Sigmoid colon (tissue), 6 donors: ENCODE measurements at regions not wholly inside any gene's neighbourhood (a gene's known extent, or its start where the extent isn't known, plus 50 kb on each side); places are given as distances from the start of the nearest gene placed in this dataset.

Experiments
- DNase-seq: peaks from one replicate; pipeline ENCODE4 v3.0.0-alpha.2; 2019
- H3K27ac ChIP-seq, 4 donors: fragments of 200-600 bp; sonication (generic); one replicate each; pipeline ENCODE4 v1.5.1; 2016 to 2019; ENCODE audit warnings: mild to moderate bottlenecking in 1 of 4
- H3K27me3 ChIP-seq, 3 donors: fragments of 200-600 bp; sonication (generic); one replicate each; pipeline ENCODE4 v1.5.1; 2019; ENCODE audit warnings: mild to moderate bottlenecking in 1 of 3
- H3K36me3 ChIP-seq, 4 donors: fragments of 200-600 bp; sonication (generic); one replicate each; pipeline ENCODE4 v1.5.1; 2016 to 2019
- H3K4me1 ChIP-seq, 4 donors: fragments of 200-600 bp; sonication (generic); one replicate each; pipeline ENCODE4 v1.5.1; 2017 to 2019
- H3K4me3 ChIP-seq, 4 donors: fragments of 200-600 bp; sonication (generic); one replicate each; pipeline ENCODE4 v1.5.1; 2017 to 2019; ENCODE audit warnings: mild to moderate bottlenecking in 2 of 4, moderate library complexity in 1 of 4
- H3K9me3 ChIP-seq, 4 donors: fragments of 200-600 bp in 3 of 4; sonication (generic) in 3 of 4; one replicate each; pipeline versions ENCODE4 v1.5.1 to v1.6.1; 2013 to 2019
- EP300 ChIP-seq, 4 donors: sonication (generic); formaldehyde crosslinking; IDR thresholded peaks; one replicate each; pipeline ENCODE4 v1.6.1; 2017; ENCODE audit warnings: antibody characterized with exemption in 4 of 4
- POLR2A ChIP-seq, 2 donors: fragments of 450-650 bp; IDR thresholded peaks; one replicate each; pipeline ENCODE4 v1.6.1; 2016; ENCODE audit warnings: antibody characterized with exemption in 2 of 2, mild to moderate bottlenecking in 2 of 2, moderate library complexity in 2 of 2
- POLR2AphosphoS5 ChIP-seq, 4 donors: sonication (generic); formaldehyde crosslinking; IDR thresholded peaks; one replicate each; pipeline ENCODE4 v1.6.1; 2017; ENCODE audit warnings: antibody characterized with exemption in 4 of 4
- WGBS, 2 donors: extraction: QIAGEN DNeasy Blood & Tissue Kit; methylation state at CpG; one replicate each; pipeline ENCODE4 v1.1.7; 2013; 5-methylcytosine and 5-hydroxymethylcytosine counted together
- intact Hi-C: fragments of 100-400 bp; cut with DNase I; formaldehyde crosslinking; loops from one replicate; pipeline ENCODE4 v1.15.1; 2023
- TF ChIP-seq, protein P1 (sequence below), 4 experiments: fragments of 450-650 bp in 3 of 4; fragments of 200-600 bp in 1 of 4; IDR thresholded peaks; one replicate each; pipeline ENCODE4 v1.5.1; 2016 to 2019; ENCODE audit warnings: antibody characterized with exemption in 4 of 4, mild to moderate bottlenecking in 3 of 4, moderate library complexity in 2 of 4
- donor health status: healthy with polysubstance abuse.
- donor health status: healthy.

DNA sequence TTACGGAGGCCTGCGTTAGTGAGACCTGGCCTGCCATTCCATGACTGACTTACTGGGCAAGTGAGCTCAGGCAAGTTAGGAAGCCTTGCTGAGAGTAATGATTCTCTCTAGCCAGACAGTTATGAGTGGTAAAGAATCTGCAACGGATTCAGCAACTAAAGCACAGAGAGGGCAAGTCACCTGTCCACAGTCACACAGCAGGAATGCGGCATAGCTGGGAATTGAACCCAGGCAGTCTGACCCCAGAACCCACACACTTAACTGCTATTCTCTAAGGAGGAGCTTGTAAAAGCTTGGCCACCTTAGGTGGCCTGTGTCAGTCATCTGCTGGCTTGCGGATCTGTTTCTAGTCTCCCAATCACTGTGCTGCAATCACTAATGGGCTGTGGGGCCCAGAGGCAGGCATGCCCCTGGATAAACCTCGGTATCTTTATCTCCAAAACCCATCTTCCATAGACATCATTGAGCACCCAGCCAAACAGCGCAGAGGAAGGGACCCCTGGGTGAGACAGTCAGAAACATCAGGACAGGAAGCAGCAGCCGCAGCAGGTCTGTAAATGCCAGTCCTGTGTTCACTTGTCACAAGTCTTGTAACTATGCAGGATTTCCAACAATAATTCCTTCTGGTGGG, 215.9 kb upstream of the KCNG1 start:
- Histone ChIP-seq H3K36me3 (no peaks in the 10 kb centered on the region), H3K4me1 (no peaks in the 10 kb centered on the region), H3K27me3 (peaks cover 0 to 12% (median 0%) of the 10 kb centered on the region in 3 donors), H3K4me3 (no peak overlapping the region), H3K27ac (no peak overlapping the region), H3K9me3 (peaks cover 3 to 13% (median 10%) of the 10 kb centered on the region in 4 donors)
- DNase-seq: no peak
- intact Hi-C loops: no loop called here
- TF ChIP-seq POLR2AphosphoS5 (IDR thresholded peaks at IDR 0.05): no peak
- TF ChIP-seq EP300 (IDR thresholded peaks at IDR 0.05): no peak
- TF ChIP-seq POLR2A (IDR thresholded peaks at IDR 0.05): no peak
- TF ChIP-seq, protein P1, sequence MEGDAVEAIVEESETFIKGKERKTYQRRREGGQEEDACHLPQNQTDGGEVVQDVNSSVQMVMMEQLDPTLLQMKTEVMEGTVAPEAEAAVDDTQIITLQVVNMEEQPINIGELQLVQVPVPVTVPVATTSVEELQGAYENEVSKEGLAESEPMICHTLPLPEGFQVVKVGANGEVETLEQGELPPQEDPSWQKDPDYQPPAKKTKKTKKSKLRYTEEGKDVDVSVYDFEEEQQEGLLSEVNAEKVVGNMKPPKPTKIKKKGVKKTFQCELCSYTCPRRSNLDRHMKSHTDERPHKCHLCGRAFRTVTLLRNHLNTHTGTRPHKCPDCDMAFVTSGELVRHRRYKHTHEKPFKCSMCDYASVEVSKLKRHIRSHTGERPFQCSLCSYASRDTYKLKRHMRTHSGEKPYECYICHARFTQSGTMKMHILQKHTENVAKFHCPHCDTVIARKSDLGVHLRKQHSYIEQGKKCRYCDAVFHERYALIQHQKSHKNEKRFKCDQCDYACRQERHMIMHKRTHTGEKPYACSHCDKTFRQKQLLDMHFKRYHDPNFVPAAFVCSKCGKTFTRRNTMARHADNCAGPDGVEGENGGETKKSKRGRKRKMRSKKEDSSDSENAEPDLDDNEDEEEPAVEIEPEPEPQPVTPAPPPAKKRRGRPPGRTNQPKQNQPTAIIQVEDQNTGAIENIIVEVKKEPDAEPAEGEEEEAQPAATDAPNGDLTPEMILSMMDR (IDR thresholded peaks at IDR 0.05): no peak
- 88 to 90% methylated on average over 8 of the region's 8 CpGs for WGBS, 2 donors

DNA sequence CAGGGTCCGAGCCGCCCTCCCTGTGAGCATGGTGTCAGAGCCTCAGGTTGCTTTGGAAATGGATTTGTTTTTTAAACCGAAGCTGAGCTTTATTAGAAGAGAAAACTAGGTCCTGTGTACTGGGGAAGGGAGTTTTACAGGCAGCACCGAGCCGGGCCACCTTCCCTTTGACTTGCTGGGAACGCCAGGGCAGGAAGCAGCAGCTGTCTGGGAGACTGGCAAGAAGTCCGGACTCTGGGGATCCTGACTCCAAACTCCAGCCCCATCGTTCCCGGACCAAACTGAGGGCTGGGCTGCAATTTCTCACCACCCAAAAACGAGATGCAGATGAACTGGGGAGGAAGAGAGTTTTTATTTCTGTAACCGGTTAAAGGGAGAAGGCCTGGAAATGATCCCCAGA, 214.9 kb upstream of the KCNG1 start:
- H3K4me1 ChIP-seq: no peaks in the 10 kb centered on the region
- intact Hi-C loops: no loop called here
- no peak for DNase-seq

DNA sequence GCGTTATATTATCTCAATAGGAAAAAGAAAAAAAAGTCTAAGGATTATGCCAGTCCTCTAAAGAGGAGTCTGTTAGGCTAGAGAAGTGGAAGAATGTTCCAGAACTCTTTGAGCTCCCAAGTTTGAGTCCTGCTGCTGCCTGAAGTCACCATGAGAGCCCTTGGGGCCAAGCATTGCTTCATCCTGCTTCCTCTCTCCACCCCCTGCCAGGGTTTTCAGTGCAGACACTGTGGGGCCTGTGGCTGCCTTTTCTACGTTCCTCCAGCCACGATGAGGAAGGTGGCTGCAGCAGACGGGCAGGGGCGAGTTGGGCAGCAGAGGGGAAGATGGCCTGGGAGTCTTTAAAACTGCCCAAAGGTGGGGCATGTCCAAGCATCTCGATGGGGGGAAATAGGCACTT, 214.4 kb upstream of the KCNG1 start:
- no peak for DNase-seq
- Histone ChIP-seq H3K36me3 (no peaks in the 10 kb centered on the region), H3K4me1 (no peaks in the 10 kb centered on the region), H3K27ac (no peak overlapping the region), H3K9me3 (peaks cover 0 to 7% (median 2%) of the 10 kb centered on the region in 4 donors), H3K27me3 (peaks cover 0 to 18% (median 0%) of the 10 kb centered on the region in 3 donors), H3K4me3 (no peak overlapping the region)
- TF ChIP-seq EP300 (IDR thresholded peaks at IDR 0.05): no peak
- no peak for TF ChIP-seq POLR2A (IDR thresholded peaks at IDR 0.05)
- TF ChIP-seq, protein P1 (IDR thresholded peaks at IDR 0.05): no peak
- no peak for TF ChIP-seq POLR2AphosphoS5 (IDR thresholded peaks at IDR 0.05)
- intact Hi-C loops: no loop called here
- 59 to 80% methylated on average over 6 of the region's 6 CpGs for WGBS, 2 donors

More for the DNA sequence above, 214.9 kb upstream of the KCNG1 start:
- H3K27me3 ChIP-seq: peaks cover 0 to 19% (median 0%) of the 10 kb centered on the region in 3 donors
- no peaks in the 10 kb centered on the region for H3K36me3 ChIP-seq
- WGBS, 2 donors: 80% methylated on average over 11 of the region's 11 CpGs
- no peak overlapping the region for H3K4me3 ChIP-seq
- no peak overlapping the region for H3K27ac ChIP-seq
- TF ChIP-seq EP300 (IDR thresholded peaks at IDR 0.05) (no peak), POLR2A (IDR thresholded peaks at IDR 0.05) (no peak), POLR2AphosphoS5 (IDR thresholded peaks at IDR 0.05) (no peak)
- TF ChIP-seq, protein P1 (IDR thresholded peaks at IDR 0.05): no peak
- H3K9me3 ChIP-seq: peaks cover 3 to 10% (median 6%) of the 10 kb centered on the region in 4 donors

DNA sequence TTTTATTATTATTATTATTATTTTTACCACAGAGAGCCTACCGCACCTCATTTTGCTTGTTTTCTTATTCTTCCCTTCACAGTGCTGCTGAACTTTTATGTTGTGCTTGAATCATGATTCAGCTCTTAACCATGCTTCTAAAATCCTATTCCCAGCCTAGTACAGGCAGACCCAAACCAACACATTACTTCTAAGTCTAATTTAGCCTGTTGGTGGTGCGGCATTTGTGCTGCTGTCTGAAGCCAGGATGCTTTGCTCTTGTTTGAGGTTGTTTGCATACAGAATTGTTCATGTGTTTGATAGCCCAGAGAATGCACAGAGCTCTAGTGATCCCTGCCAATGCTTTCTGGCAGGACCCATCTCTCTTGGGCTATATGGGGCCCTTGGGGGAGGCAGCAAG, 213.5 kb upstream of the KCNG1 start:
- Histone ChIP-seq H3K4me1 (no peaks in the 10 kb centered on the region), H3K36me3 (no peaks in the 10 kb centered on the region), H3K9me3 (peaks cover 0 to 4% (median 0%) of the 10 kb centered on the region in 4 donors), H3K4me3 (no peak overlapping the region), H3K27me3 (peaks cover 0 to 9% (median 0%) of the 10 kb centered on the region in 3 donors), H3K27ac (no peak overlapping the region)
- intact Hi-C loops: no loop called here
- 94 to 96% methylated on average over 2 of the region's 2 CpGs for WGBS, 2 donors
- no peak for DNase-seq
- TF ChIP-seq, protein P1 (IDR thresholded peaks at IDR 0.05): no peak
- TF ChIP-seq POLR2AphosphoS5 (IDR thresholded peaks at IDR 0.05) (no peak), EP300 (IDR thresholded peaks at IDR 0.05) (no peak), POLR2A (IDR thresholded peaks at IDR 0.05) (no peak)

DNA sequence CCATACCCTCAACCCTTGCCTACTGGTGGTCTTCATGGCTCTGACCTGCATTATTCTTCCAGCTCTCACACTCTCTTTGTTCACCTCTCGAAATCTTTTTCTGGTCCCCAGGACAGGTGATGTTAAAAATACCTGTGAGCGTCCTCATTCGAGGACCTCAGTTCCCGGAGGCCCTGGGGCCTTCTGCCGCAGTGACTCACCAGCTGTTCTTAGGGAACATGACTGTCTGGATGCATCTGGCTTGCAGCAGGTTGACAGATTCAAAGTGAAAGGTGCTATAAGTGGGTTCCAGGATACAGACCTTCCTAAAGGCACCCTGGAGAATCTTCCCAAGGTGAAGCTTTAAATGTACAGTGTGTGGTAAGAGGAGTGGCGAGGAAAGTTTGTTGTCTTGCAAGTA, 210.4 kb upstream of the KCNG1 start:
- H3K4me1 ChIP-seq: no peaks in the 10 kb centered on the region
- no peaks in the 10 kb centered on the region for H3K36me3 ChIP-seq
- TF ChIP-seq POLR2A (IDR thresholded peaks at IDR 0.05) (no peak), EP300 (IDR thresholded peaks at IDR 0.05) (no peak)
- TF ChIP-seq, protein P1 (IDR thresholded peaks at IDR 0.05): no peak
- H3K4me3 ChIP-seq: no peak overlapping the region
- WGBS, 2 donors: 88 to 90% methylated on average over 6 of the region's 6 CpGs
- H3K9me3 ChIP-seq: peaks cover 0 to 4% (median 0%) of the 10 kb centered on the region in 4 donors
- intact Hi-C loops: no loop called here
- peaks cover 0 to 13% (median 0%) of the 10 kb centered on the region in 3 donors for H3K27me3 ChIP-seq
- H3K27ac ChIP-seq: no peak overlapping the region
- DNase-seq: no peak
